Sigmoid colon (tissue), 6 donors: ENCODE measurements at regions not wholly inside any gene's neighbourhood (a gene's known extent, or its start where the extent isn't known, plus 50 kb on each side); places are given as distances from the start of the nearest gene placed in this dataset.

Experiments used
- DNase-seq: peaks from one replicate; pipeline ENCODE4 v3.0.0-alpha.2; 2019
- H3K27ac ChIP-seq, 4 donors: fragments of 200-600 bp; sonication (generic); one replicate each; pipeline ENCODE4 v1.5.1; 2016 to 2019; ENCODE audit warnings: mild to moderate bottlenecking in 1 of 4
- H3K27me3 ChIP-seq, 3 donors: fragments of 200-600 bp; sonication (generic); one replicate each; pipeline ENCODE4 v1.5.1; 2019; ENCODE audit warnings: mild to moderate bottlenecking in 1 of 3
- H3K36me3 ChIP-seq, 4 donors: fragments of 200-600 bp; sonication (generic); one replicate each; pipeline ENCODE4 v1.5.1; 2016 to 2019
- H3K4me1 ChIP-seq, 4 donors: fragments of 200-600 bp; sonication (generic); one replicate each; pipeline ENCODE4 v1.5.1; 2017 to 2019
- H3K4me3 ChIP-seq, 4 donors: fragments of 200-600 bp; sonication (generic); one replicate each; pipeline ENCODE4 v1.5.1; 2017 to 2019; ENCODE audit warnings: mild to moderate bottlenecking in 2 of 4, moderate library complexity in 1 of 4
- H3K9me3 ChIP-seq, 4 donors: fragments of 200-600 bp in 3 of 4; sonication (generic) in 3 of 4; one replicate each; pipeline versions ENCODE4 v1.5.1 to v1.6.1; 2013 to 2019
- EP300 ChIP-seq, 4 donors: sonication (generic); formaldehyde crosslinking; IDR thresholded peaks; one replicate each; pipeline ENCODE4 v1.6.1; 2017; ENCODE audit warnings: antibody characterized with exemption in 4 of 4
- POLR2A ChIP-seq, 2 donors: fragments of 450-650 bp; IDR thresholded peaks; one replicate each; pipeline ENCODE4 v1.6.1; 2016; ENCODE audit warnings: antibody characterized with exemption in 2 of 2, mild to moderate bottlenecking in 2 of 2, moderate library complexity in 2 of 2
- POLR2AphosphoS5 ChIP-seq, 4 donors: sonication (generic); formaldehyde crosslinking; IDR thresholded peaks; one replicate each; pipeline ENCODE4 v1.6.1; 2017; ENCODE audit warnings: antibody characterized with exemption in 4 of 4
- WGBS, 2 donors: extraction: QIAGEN DNeasy Blood & Tissue Kit; methylation state at CpG; one replicate each; pipeline ENCODE4 v1.1.7; 2013; 5-methylcytosine and 5-hydroxymethylcytosine counted together
- intact Hi-C: fragments of 100-400 bp; cut with DNase I; formaldehyde crosslinking; loops from one replicate; pipeline ENCODE4 v1.15.1; 2023
- TF ChIP-seq, protein P1 (sequence below), 4 experiments: fragments of 450-650 bp in 3 of 4; fragments of 200-600 bp in 1 of 4; IDR thresholded peaks; one replicate each; pipeline ENCODE4 v1.5.1; 2016 to 2019; ENCODE audit warnings: antibody characterized with exemption in 4 of 4, mild to moderate bottlenecking in 3 of 4, moderate library complexity in 2 of 4
- donor health status: healthy with polysubstance abuse.
- donor health status: healthy.

DNA sequence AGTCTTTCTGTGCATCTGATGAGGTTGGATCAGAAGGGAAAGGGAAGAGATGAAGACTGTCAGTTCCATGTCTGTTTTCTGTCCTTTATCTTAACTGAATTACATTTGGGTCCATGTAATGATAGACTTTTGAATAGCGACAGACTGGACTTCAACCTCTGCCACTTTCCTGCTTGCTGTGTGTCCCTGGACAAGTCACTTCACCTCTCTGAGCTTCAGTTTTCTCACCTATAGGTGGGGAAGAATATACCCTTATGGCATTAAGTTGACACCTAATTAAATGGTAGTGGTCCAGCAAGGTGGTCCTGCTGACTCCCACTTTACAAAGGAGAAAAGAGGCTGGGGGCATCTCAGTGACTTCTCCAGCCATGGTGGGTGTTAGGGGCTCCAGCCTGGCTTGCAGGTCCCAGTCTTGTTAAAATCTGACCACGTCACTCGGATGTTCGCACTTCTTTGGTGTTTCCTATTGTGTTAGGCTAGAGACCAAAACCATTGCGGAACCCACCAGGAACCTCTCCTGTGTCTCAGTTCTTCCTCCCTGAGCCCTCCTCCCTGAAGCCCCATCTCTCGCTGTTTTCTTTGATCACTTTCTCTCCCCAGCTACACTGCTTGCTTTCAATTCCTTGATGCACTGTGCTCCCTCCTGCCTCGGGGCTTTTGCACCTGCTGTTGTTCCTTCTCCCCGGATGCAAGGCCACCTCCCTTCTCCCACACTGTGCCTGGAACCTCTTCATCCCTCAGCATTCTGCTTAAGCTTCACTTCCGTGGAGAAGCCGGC is 256.5 kb downstream of the NSG2 start:
- no peak overlapping the region for H3K27ac ChIP-seq
- no peak for DNase-seq
- H3K36me3 ChIP-seq: no peaks in the 10 kb centered on the region
- H3K27me3 ChIP-seq: peaks cover 0 to 11% (median 0%) of the 10 kb centered on the region in 3 donors
- no peaks in the 10 kb centered on the region for H3K4me1 ChIP-seq
- no peak overlapping the region for H3K4me3 ChIP-seq
- no peaks in the 10 kb centered on the region for H3K9me3 ChIP-seq
- WGBS, 2 donors: 74 to 87% methylated on average over 10 of the region's 10 CpGs
- intact Hi-C loops: no loop called here
- TF ChIP-seq POLR2AphosphoS5 (IDR thresholded peaks at IDR 0.05): no peak
- no peak for TF ChIP-seq POLR2A (IDR thresholded peaks at IDR 0.05)
- TF ChIP-seq, protein P1, sequence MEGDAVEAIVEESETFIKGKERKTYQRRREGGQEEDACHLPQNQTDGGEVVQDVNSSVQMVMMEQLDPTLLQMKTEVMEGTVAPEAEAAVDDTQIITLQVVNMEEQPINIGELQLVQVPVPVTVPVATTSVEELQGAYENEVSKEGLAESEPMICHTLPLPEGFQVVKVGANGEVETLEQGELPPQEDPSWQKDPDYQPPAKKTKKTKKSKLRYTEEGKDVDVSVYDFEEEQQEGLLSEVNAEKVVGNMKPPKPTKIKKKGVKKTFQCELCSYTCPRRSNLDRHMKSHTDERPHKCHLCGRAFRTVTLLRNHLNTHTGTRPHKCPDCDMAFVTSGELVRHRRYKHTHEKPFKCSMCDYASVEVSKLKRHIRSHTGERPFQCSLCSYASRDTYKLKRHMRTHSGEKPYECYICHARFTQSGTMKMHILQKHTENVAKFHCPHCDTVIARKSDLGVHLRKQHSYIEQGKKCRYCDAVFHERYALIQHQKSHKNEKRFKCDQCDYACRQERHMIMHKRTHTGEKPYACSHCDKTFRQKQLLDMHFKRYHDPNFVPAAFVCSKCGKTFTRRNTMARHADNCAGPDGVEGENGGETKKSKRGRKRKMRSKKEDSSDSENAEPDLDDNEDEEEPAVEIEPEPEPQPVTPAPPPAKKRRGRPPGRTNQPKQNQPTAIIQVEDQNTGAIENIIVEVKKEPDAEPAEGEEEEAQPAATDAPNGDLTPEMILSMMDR (IDR thresholded peaks at IDR 0.05): no peak
- no peak for TF ChIP-seq EP300 (IDR thresholded peaks at IDR 0.05)

DNA sequence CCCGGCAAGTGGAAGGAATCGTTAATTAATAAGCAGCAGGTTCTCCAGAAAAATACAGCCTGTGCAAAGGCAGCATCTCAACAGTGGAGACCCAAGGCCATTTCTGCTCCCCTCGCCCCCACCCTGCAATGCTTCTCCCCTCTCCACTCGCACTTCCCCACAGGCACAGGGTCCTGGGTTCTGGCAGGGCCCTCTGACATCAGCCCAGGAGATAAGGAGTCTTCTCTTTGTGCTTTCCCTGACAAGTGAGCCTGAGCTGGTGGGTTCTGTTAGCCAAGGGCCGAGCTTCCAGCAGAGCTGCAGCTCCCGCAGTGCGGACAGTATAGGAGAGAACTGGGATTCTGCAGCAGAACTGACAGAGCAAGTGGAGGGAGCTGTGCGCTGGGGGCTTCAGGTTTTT is 257.5 kb downstream of the NSG2 start:
- H3K27me3 ChIP-seq: peaks cover 0 to 11% (median 0%) of the 10 kb centered on the region in 3 donors
- no peaks in the 10 kb centered on the region for H3K36me3 ChIP-seq
- H3K4me1 ChIP-seq: no peaks in the 10 kb centered on the region
- intact Hi-C loops: no loop called here
- DNase-seq: no peak
- 66% methylated on average over 8 of the region's 8 CpGs for WGBS, 2 donors
- H3K9me3 ChIP-seq: no peaks in the 10 kb centered on the region
- no peak overlapping the region for H3K4me3 ChIP-seq
- H3K27ac ChIP-seq: no peak overlapping the region
- TF ChIP-seq, protein P1 (IDR thresholded peaks at IDR 0.05): no peak
- TF ChIP-seq POLR2AphosphoS5 (IDR thresholded peaks at IDR 0.05) (no peak), EP300 (IDR thresholded peaks at IDR 0.05) (no peak), POLR2A (IDR thresholded peaks at IDR 0.05) (no peak)

DNA sequence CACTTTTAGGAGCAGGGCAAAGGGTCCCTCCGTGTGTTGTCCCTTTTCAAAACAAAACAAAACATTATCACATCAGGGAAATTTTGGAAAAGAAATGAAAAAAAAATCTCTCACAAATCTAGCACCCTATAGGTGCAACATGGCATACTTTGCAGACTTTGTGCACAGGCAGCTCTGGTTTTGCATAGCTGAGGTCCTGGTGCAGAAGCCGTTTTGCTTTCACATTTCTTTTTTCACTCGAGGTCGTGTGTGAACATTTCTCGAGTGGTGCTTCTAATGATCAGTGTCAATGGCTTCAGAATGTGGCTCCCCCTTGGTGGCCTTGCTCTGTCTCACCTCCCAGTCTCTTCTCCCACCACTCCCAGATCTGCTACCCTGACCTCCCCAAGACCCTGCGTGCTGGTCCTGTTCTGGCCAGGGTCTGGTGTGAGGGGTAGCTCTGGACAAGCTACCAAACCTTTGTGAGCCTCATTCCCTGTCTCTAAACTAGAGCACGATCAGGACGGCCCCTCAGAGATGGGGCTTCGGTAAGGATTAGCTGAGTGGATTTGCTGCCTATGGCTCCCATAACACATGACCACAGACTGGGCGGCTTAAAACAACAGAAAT is 258.0 kb downstream of the NSG2 start:
- H3K4me3 ChIP-seq: no peak overlapping the region
- DNase-seq: no peak
- no peak overlapping the region for H3K27ac ChIP-seq
- H3K36me3 ChIP-seq: no peaks in the 10 kb centered on the region
- H3K27me3 ChIP-seq: peaks cover 0 to 11% (median 0%) of the 10 kb centered on the region in 3 donors
- TF ChIP-seq, protein P1 (IDR thresholded peaks at IDR 0.05): no peak
- TF ChIP-seq EP300 (IDR thresholded peaks at IDR 0.05): no peak
- TF ChIP-seq POLR2AphosphoS5 (IDR thresholded peaks at IDR 0.05): no peak
- TF ChIP-seq POLR2A (IDR thresholded peaks at IDR 0.05): no peak
- H3K9me3 ChIP-seq: no peaks in the 10 kb centered on the region
- 74 to 77% methylated on average over 10 of the region's 10 CpGs for WGBS, 2 donors
- H3K4me1 ChIP-seq: no peaks in the 10 kb centered on the region
- intact Hi-C loops: no loop called here

DNA sequence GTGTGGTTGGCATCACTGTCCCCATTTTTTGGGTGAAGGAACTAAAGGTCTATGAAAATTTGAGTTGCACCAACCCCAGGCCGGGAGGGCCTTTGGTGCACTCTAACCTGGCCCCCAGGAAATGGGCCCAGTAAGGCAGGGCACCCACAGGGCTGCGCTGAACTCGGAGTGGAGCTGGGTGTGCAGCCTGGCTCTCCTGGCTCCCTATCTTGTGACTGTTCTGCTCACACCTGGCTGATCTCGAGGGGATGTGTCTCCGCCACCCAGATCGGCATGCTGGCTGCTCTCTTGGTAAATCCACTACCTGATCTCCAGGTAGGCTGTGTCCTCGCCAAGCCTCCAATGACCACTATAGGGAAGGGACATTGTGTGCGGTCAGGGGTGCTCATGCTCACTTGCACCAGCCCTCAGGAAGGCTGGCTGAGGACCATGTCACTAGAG is 259.8 kb downstream of the NSG2 start:
- H3K9me3 ChIP-seq: no peaks in the 10 kb centered on the region
- DNase-seq: no peak
- no peak for TF ChIP-seq EP300 (IDR thresholded peaks at IDR 0.05)
- TF ChIP-seq, protein P1 (IDR thresholded peaks at IDR 0.05): no peak
- TF ChIP-seq POLR2A (IDR thresholded peaks at IDR 0.05): no peak
- TF ChIP-seq POLR2AphosphoS5 (IDR thresholded peaks at IDR 0.05): no peak
- no peaks in the 10 kb centered on the region for H3K36me3 ChIP-seq
- H3K27me3 ChIP-seq: peaks cover 0 to 11% (median 0%) of the 10 kb centered on the region in 3 donors
- H3K27ac ChIP-seq: no peak overlapping the region
- no peaks in the 10 kb centered on the region for H3K4me1 ChIP-seq
- intact Hi-C loops: no loop called here
- H3K4me3 ChIP-seq: no peak overlapping the region
- 79 to 85% methylated on average over 8 of the region's 8 CpGs for WGBS, 2 donors
